NAMALWA (cell line): ENCODE measurements at regions not wholly inside any gene's neighbourhood (a gene's known extent, or its start where the extent isn't known, plus 50 kb on each side); places are given as distances from the start of the nearest gene placed in this dataset.

Source experiments
- DNase-seq: peaks from one replicate; pipeline ENCODE4 v3.0.0-alpha.2; 2015; ENCODE audit warnings: low spot score

DNA sequence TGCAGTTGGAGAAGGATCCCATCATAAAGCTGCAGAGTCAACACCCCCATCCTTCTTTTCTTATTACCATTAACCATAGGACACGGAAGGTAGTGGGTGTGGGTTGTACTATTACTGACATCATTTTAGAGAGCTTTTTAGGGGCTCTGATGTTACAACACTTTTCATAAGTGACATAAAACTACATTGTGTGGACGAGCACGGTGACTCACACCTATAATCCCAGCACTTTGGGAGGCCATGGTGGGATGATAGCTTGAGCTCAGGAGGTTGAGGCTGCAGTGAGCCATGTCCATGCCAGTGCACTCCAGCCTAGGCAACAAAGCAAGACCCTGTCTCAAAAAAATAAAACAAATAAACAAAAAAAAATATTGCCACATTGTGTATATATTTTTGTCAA, 167.1 kb downstream of the DUSP6 start:
- DNase-seq, result no peak

DNA sequence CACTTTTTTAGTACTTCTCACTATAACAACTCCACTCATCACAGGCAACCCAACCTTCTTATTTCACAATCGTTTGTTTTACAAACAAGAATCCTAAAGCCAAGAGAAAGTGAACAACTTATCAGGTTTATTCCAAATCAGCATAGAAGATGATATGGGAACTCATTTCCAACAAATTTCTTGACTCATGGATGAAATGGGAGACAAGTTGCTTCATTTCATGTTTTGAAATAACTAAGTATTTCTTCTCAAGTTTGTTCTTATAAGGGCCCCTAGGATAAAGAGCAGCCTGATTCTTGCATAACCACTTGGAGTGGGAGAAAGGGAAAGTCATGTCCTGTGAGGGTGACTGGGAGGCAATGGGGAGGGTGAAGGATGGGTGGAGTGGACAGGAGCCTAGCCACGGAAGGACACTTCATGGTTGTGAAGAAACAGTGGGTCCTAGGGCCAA, 168.3 kb downstream of the DUSP6 start:
- no peak for DNase-seq

DNA sequence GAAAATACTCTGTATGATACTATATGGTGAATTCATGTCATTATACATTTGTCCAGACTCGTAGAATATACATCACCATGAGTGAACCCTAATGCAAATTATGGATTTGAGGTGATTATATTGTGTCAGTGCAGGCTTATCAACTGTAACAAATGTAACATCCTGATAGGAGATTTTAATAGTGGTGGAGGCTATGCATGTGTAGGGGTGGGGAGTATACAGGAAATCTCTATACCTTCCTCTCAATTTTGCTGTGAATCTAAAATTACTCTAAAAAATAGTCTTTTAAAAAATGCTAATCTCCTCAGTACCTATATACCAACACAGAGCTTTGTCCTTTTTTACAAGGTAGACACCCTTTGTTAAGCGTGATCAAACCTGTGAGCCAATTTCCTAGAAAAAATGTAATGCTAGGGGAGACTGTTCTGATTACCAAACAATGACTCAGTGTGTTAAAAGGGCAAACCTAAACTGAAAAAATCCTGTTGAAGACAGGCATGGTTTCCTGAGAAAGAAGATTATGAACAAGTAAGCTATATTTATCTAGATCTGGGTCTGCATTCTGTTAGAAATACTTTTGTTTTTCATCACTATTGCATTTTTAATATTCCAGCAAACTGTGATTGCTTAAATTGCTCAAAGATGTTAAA, 170.9 kb downstream of the DUSP6 start:
- DNase-seq, result no peak

DNA sequence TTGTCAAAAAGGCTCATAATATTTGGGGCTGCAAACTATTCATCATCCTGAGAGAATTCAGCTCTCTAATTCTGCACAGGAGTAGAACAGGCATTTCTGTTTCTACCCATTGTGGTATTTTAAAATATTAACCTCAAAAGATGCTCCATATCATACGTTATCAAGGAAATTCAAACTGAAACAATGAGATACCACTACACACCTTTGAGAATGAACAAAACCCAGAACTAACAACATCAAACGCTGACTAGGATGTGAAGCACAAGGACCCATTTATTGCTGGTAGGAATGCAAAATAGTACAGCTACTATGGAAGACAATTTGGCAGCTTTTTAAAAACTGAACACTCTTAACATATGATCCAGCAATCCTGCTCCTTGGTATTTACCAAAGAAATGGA, 171.8 kb downstream of the DUSP6 start:
- no peak for DNase-seq

DNA sequence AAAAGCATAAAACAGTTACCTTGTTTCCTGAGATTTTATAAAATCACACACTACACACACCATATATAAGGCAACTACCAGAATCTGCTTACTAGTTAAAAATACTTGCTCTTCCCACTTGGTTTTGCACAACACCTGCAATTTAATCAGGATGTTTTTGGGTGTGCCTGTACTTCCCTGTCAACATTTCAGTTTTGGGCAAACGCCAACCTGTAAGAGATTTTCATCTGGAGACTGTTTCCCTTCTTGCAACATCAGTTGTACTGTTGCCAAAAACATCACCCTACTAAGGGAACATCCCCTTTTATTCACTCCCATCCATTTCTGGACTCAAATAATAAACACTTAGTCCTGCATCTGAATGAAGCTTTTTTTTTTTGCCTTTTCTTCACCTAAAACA, 172.3 kb downstream of the DUSP6 start:
- DNase-seq, result no peak

DNA sequence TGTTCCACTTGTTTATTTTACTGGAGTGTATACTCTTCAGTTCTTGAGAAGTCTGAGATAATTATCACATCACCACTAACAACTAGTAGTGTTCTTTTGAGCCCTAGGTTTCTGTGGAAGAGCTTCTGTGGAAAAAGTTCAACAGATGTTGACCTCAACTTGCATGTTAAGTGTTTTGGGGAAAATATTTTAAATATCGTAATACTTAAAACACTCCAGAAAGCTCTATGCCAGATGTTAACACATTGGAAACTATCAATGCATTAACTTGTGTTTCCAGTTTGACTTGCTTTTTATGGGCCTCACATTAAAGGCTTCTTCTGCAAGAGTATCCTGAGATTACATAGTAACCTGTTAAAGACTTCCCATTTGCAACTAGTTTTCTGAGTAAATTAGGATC, 173.1 kb downstream of the DUSP6 start:
- DNase-seq, result no peak

DNA sequence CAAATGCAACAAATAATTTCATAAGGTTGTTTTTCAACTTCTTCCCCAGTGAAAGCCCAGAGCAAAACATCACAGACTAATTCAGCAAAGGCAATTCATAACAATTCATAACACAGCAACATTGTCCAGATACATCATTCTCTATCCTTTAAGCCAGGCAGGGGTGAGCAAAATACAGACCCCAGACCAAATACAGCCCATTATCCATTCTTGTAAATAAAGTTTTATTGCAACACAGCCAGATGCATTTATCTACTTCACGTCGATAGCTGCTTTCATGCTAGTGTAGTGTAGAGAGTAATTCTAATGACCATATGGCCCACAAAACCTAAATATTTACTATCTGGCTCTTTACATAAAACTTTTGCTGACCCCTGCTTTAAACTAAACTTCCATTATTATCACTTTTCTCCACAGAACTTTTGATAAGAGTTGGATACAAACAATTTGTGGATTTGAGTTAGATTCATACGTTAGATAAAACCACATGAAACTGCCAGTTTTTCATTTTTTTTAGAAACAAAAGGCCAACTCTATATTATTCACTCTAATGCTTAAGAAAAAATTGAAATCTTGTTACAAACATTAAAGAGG, 174.4 kb downstream of the DUSP6 start:
- DNase-seq, result no peak

DNA sequence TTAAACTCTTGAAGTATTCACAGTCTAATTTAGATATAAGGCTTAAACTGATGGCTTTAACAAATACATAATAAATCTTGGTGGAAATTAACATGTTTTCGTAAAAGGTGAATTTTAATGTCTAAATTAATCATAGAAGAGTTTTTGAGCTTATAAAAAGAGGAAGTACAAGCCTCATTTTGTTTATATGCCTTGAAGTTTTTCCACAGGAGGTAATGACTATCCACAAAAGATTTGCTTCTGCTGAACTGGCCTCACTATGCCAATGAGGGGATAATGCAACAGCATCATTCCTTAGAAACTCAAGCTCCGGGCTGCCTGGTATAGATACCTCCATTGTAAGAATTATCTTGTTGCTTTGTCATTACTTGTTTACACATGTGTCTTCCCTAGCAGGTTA, 175.6 kb downstream of the DUSP6 start:
- DNase-seq, result no peak

DNA sequence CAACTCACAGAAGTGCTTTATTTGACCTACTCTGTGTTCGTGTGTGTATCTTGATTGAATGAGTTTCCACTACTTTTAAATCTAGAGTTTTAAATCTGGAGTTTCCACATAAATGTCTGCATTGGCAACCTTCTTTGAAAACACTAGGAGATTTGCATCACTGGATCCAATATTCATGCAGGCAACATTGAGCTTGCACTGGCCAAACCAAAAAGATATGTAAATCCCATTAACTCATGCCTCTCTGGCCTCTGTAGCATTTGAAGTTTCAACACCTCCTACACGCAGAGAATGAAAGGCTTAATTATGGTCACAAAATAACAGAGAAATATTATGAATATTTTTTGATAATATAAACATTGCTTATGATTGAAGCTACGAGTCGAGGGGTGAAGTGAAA, 178.6 kb downstream of the DUSP6 start:
- DNase-seq, result no peak

DNA sequence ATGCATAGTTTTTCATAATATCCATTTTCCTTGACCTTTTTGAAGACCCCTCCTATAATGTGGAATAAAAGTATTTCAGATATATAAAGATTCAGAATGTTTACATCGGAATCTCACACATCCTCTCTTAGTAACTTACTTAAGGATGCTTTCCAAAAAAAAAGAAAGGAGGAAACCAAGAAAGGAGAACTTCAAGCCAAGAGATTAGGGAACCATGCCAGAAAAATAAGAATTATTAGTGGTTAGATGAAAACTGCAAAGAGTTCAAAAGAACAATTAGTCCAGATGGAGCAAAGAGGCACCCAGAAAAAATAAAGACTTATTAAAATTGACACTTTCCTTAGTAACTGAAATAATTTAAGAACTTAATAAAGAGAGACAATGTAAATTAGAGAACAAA, 179.2 kb downstream of the DUSP6 start:
- DNase-seq, result no peak

DNA sequence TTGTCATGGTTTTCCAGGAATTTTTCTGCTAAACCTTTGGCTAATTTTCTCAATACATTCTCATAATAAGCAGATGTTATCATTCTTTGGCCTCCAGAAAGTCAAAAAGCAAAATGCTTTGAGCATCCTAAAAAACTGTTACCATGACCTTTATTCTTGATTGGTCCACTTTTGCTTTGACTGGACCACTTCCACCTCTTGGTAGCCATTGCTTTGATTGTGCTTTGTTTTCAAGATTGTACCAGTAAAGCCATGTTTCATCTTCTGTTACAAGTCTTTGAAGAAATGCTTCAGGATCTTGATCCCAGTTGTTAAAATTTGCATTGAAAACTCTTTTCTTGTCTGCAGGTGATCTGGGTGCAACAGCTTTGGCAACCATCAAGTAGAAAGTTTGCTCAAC, 180.1 kb downstream of the DUSP6 start:
- DNase-seq, result no peak

DNA sequence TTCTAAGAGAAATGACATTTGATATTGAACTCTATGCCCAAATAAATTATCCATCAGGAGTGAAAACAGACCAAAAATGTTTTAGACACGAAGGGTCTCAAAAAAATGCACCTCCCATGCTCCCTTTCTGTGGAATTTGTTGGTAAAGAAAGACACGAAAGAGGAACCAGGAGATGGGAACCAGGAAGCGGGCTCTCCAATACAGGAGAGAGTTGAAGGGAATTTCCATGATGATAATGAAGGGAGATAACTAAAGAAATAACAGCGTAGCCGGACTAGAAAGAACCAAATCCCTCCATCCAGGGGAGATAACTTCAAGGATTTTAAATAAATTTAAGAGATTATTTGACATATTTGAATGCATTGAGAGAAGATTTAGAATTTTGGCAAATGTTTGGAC, 183.0 kb downstream of the DUSP6 start:
- no peak for DNase-seq

DNA sequence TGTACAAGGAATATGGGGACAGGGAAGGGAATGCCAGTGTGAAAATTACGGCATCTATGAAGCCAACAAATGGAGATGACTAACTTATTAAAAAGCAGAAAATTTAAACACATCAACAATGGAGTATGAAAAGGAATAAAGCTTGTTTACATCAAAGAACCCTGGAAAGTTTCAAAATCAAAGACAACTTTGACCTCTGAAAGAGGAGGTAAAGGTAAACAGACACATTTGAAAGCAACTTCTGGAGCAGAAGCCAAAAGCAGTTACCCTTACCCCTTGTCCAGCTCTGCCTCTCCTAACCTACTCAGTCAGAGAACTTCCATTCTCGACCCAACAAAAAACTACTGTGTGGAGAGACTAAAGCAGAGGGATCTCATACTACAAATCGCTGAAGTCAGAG, 184.3 kb downstream of the DUSP6 start:
- DNase-seq, result no peak

DNA sequence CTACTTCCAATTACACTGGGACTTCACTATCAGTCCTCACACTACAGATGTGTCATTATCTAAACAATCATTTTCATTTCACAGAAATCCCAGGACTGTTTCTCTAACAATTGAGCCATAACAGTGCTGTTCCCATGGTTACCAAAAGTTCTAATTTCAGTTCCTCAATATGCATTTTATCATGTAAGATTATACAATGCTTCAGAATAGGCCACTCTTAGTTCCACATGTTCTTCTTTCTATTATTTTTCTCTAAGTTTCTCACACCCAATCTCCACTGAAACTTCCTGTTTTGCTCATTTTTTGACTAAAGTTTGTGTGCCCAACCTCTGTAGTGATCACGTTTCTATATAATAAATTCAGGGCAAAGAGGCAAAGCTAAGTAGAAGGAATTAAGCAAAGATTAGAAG, 185.8 kb downstream of the DUSP6 start:
- DNase-seq, result peak; percentile 62

DNA sequence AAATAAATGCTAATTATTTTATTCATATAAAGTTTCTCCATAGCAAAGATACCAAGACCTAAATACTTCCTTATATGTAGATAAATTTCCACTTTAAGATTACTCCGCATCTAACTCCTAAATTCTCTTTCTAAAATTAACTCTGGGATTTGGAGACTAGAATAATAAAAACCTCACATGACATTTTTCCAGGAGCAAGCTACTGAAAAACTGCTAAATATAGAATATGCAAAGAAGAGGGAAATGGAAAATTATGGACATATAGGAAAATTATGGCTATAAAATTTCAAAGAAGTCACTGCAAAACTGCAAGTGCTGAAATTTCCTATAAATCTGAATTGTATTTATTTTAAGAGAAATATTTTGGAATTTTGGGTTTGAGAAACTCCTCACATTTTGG, 186.2 kb downstream of the DUSP6 start:
- DNase-seq, result no peak

DNA sequence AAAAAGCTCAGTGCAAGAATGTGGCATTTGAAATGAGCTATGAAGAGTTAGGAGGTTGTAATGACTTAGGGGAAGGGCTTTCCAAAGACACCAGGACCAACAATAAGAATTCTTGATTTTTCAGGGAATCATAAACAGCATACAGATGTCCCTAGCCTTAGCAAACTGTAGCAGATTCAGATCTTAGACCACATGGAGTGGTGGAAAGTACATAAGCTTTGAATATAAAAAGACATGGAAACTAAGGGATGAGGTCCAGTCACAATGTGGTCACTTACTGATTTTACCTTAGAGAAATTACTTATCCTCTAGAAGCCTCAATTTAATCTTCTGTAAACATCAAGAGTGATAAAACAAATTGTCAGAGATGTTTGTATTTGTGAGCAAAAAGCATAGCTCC, 186.6 kb downstream of the DUSP6 start:
- no peak for DNase-seq

DNA sequence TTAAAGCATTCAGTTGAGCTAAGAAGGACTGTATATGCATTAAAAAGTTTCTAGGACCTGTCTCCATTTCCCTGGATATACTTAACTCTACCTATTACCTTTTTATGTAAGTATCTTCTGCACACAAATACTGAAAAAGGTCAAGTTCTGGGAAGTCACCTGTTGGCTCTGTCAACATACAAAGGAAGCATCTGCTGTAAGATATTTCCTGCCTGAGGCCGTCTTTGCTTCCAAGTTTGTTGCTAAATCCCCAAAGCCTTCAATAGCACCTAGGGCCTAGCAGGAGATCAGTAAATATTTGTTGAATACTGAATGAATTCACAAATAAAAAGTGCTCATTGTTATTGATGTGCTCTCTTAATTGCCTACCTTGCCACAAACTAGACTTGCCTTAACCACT, 188.4 kb downstream of the DUSP6 start:
- no peak for DNase-seq

DNA sequence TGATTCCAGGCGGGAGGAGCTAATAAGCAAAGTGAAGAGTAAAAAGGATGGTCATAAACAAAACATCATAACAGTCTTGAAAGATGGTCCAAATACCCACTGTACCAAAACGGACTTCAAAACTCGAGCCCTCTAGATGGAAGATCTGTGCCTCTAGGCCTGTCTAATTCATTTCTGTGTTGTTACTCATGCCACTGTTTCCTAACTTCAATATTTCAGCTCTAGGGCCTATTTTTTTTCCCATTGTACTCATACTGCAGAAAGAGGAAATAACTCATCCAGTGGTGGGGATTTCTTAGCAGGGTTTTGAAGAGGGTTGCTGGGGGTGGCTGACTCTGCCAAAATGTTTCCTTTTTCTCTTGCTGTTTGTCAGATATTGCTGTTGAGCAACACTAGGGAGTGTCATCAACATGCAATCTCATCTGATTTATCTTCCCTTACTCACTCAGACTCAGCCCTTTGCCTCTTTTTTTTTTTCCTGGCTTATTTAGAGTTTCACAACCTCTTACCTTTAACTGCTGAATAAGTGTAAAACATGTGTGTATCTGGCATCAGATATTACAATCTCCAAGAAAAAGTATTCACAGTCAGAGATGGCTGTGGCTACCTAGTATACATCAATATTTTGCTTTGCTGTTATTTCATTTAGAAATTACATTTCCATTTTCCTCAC, 189.6 kb downstream of the DUSP6 start:
- DNase-seq, result peak; percentile 6

DNA sequence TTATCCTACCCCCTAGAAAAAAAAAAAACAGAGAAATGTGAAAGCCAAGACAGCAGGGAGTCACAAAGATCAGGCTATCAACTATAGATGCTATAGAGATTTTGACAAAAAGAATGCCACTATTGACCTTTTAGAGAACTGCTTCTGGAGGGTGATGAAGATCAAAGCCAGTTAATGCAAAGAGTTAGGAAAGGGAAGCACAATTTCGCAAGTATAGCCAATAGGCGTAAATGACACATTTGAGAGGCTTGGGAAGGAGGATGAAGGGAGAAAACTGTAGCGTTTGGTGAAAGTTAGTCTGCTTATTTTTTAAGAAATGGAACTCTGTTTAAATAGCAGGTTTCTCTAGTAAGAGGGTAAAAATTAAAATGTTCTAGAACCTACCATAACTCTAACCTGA, 190.7 kb downstream of the DUSP6 start:
- DNase-seq, result no peak

DNA sequence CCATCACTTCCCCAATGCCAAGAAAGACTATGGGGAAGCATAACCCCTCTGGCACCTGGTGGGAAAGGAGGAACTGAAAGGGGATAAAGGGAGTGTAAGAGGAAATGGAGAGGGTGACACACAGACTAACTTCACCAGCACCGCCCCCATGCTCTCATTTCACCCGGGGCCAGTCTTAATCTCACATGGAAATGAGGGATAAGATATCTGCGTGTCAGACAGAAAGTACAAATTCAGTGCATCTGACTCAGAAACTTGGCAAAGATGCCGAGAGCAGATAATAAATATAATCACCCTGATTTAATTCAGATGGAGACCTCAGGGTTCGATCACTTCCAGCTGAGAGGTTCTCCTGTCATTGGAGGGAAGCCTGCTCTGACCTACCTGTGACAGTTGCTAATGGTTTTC, 191.6 kb downstream of the DUSP6 start:
- no peak for DNase-seq

DNA sequence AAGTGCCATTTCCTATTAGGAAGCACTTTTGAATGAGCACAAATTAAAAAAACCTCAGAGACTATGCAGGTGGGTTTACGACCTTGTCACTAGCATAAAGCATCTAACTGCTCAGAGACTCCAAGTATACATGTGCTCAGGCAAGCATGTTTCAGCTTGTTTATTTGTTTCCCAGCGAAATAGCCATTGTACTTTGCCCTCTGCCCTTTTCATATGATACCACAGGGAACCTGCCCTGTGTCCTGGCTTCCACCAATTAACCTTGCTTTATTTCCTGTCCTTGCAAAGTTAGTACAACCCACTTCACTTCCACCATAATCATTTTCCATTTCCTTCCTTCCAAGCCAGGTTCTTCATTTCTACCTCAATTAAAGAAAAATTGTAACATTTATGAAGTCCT, 194.9 kb downstream of the DUSP6 start:
- no peak for DNase-seq

DNA sequence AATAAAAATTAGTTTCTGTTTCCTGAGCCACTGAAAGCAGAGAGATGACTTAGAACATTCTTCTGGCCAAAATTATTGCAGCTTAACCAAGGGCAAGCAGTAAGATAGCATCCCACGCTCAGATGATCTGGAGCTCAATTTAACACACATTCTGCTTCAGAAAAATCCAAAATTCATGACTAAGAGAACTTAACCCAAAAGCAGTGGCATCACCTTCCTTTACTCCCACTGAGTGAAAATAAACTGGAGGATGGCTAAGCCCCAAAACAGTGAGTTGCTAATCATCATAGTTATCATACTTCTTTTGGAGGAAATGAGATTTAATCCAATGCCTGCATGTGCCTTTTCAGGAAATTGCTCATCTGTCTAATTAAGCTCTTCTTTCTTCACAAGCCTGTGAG, 195.4 kb downstream of the DUSP6 start:
- DNase-seq, result no peak

DNA sequence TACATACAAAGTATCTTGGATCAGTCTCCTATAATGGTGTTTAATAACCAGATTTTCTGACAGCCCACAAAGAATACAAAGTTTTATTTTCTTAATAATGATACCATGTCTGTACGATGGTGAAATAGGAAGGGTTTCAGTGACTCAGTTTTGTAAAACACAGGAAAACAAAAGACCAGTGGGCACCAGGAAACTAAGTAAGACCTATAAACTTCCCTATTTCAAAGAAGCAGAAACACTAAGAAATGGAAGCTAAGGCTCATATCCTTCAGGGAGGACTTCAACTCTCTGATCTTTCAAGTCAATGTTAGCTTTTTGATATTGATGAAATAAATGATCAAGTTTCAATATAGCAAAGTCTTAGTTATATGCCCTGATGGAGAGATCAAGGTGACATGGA, 196.0 kb downstream of the DUSP6 start:
- DNase-seq, result no peak

DNA sequence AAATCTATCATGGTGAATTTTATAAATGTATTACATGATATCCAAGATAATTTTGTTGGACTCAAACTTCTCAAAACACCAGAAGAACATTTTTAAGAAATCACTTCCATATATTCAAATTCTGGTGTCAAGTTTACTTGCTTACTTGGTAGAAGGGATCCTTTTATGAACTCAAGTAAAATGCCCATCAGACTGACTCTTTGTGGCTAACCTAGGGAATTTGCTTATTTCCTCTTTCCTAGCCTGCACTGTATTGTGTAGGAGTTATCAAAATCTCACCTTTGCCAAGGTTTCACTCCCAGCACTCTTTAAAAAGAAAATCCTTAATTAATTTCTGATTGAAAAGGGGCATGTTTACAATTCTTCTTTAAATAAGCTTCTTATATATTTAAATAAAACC, 196.5 kb downstream of the DUSP6 start:
- no peak for DNase-seq
